K562 (cell line): ENCODE measurements at regions not wholly inside any gene's neighbourhood (a gene's known extent, or its start where the extent isn't known, plus 50 kb on each side); places are given as distances from the start of the nearest gene placed in this dataset.

Experiments
- CEBPB ChIP-seq: fragments of 450-650 bp; IDR thresholded peaks from 2 replicates; pipeline ENCODE4 v1.6.1; 2016; ENCODE audit warnings: missing genetic modification characterization, missing compliant biosample characterization
- CEBPG ChIP-seq, 3 experiments: fragments of 200-800 bp in 1 of 3; sonication (Bioruptor generic) in 1 of 3; sonication (generic) in 1 of 3; formaldehyde crosslinking in 1 of 3; IDR thresholded peaks in 2 of 3; conservative IDR thresholded peaks in 1 of 3; 2 replicates each; pipeline versions ENCODE4 v1.6.1 to v1.8.0; 2016 to 2022; ENCODE audit warnings: missing compliant biosample characterization in 2 of 3, missing genetic modification characterization in 2 of 3, mild to moderate bottlenecking in 1 of 3, missing genetic modification reagents in 1 of 3
- ESRRB ChIP-seq: fragments of 250-450 bp; sonication (Bioruptor Pico); IDR thresholded peaks from 2 replicates; pipeline ENCODE4 v1.5.0; 2020; ENCODE audit warnings: mild to moderate bottlenecking, moderate library complexity, borderline replicate concordance
- FOS ChIP-seq: IDR thresholded peaks from 3 replicates; pipeline ENCODE4 v1.6.1; 2011; ENCODE audit not compliant: insufficient read length; ENCODE audit errors: extremely low read depth
- MAFK ChIP-seq: IDR thresholded peaks from 2 replicates; pipeline ENCODE4 v1.6.1; 2011; ENCODE audit warnings: low read length, improper control_type of control experiment
- NR2C2 ChIP-seq, 2 experiments: fragments of 200-800 bp in 1 of 2; sonication (Bioruptor generic) in 1 of 2; sonication (generic) in 1 of 2; formaldehyde crosslinking in 1 of 2; IDR thresholded peaks; 2 replicates each; pipeline versions ENCODE4 v1.6.1 to v1.8.0; 2016 to 2022; ENCODE audit warnings: mild to moderate bottlenecking in 1 of 2, missing compliant biosample characterization in 1 of 2, missing genetic modification characterization in 1 of 2, missing genetic modification reagents in 1 of 2
- RBM39 ChIP-seq: fragments of 200-400 bp; formaldehyde crosslinking; optimal IDR thresholded peaks from 2 replicates; pipeline ENCODE3; 2018; ENCODE audit warnings: low read depth, low read length
- TAF7 ChIP-seq: fragments of 450-650 bp; IDR thresholded peaks from 2 replicates; pipeline ENCODE4 v1.6.1; 2016; ENCODE audit warnings: missing genetic modification characterization, missing compliant biosample characterization
- TFAM ChIP-seq: fragments of 250-450 bp; sonication (Bioruptor Pico); conservative IDR thresholded peaks from 2 replicates; pipeline ENCODE4 v1.5.0; 2021; ENCODE audit warnings: mild to moderate bottlenecking, moderate library complexity
- ZNF3 ChIP-seq: fragments of 250-450 bp; sonication (Bioruptor Pico); IDR thresholded peaks from 2 replicates; pipeline ENCODE4 v1.5.0; 2021; ENCODE audit warnings: mild to moderate bottlenecking, moderate library complexity
- TF ChIP-seq, protein P1 (sequence below): sonication (generic); formaldehyde crosslinking; IDR thresholded peaks from 2 replicates; pipeline ENCODE4 v1.8.1; 2022; ENCODE audit warnings: missing genetic modification reagents
- TF ChIP-seq, protein P2 (sequence below): fragments of 250-450 bp; sonication (Bioruptor Pico); IDR thresholded peaks from 2 replicates; pipeline ENCODE4 v1.4.0; 2020; ENCODE audit warnings: mild to moderate bottlenecking, moderate library complexity
- TF ChIP-seq, protein P3 (sequence below): sonication (generic); formaldehyde crosslinking; IDR thresholded peaks from 2 replicates; pipeline ENCODE4 v1.9.0; 2022; ENCODE audit warnings: mild to moderate bottlenecking, missing genetic modification reagents

DNA sequence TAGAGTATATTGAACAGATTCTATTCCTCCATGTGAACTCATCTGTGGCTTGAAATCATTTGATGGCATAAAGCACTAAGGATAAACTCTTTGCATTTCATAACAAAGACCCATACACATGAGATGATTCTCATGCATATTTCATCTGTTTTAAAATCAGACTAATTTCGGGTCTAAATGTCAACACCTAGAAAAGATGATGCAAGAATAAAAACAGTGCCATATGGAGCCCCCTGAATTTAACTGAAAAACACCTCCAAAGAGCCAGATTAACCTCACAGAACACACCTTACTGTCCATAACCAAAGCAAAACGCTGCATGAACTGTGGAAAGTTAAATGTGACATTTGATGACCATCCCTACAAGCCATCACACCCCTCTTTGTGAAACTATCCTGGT is 59.7 kb downstream of the ELAPOR2 start (continued):
- TF ChIP-seq, protein P1, sequence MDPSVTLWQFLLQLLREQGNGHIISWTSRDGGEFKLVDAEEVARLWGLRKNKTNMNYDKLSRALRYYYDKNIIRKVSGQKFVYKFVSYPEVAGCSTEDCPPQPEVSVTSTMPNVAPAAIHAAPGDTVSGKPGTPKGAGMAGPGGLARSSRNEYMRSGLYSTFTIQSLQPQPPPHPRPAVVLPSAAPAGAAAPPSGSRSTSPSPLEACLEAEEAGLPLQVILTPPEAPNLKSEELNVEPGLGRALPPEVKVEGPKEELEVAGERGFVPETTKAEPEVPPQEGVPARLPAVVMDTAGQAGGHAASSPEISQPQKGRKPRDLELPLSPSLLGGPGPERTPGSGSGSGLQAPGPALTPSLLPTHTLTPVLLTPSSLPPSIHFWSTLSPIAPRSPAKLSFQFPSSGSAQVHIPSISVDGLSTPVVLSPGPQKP (CRISPR knock-in tag) = no peak
- TF ChIP-seq ESRRB (no peak), TAF7 (tag) (no peak), MAFK (no peak), CEBPG (CRISPR knock-in tag; IDR thresholded peaks at IDR 0.05) (no peak), CEBPG (tag; conservative IDR thresholded peaks at IDR 0.05 in 1 of 2, IDR thresholded peaks at IDR 0.05 in 1 of 2) (peak; percentile 72 to 80; a peak in 3 of 4 replicates), RBM39 (no peak), NR2C2 (CRISPR knock-in tag; IDR thresholded peaks at IDR 0.05) (no peak), NR2C2 (tag; IDR thresholded peaks at IDR 0.05) (no peak), CEBPB (tag) (peak; percentile 40; the same call in 1 of the 2 replicates), TFAM (CRISPR knock-in tag) (no peak), ZNF3 (no peak), FOS (no peak)
- TF ChIP-seq, protein P2, sequence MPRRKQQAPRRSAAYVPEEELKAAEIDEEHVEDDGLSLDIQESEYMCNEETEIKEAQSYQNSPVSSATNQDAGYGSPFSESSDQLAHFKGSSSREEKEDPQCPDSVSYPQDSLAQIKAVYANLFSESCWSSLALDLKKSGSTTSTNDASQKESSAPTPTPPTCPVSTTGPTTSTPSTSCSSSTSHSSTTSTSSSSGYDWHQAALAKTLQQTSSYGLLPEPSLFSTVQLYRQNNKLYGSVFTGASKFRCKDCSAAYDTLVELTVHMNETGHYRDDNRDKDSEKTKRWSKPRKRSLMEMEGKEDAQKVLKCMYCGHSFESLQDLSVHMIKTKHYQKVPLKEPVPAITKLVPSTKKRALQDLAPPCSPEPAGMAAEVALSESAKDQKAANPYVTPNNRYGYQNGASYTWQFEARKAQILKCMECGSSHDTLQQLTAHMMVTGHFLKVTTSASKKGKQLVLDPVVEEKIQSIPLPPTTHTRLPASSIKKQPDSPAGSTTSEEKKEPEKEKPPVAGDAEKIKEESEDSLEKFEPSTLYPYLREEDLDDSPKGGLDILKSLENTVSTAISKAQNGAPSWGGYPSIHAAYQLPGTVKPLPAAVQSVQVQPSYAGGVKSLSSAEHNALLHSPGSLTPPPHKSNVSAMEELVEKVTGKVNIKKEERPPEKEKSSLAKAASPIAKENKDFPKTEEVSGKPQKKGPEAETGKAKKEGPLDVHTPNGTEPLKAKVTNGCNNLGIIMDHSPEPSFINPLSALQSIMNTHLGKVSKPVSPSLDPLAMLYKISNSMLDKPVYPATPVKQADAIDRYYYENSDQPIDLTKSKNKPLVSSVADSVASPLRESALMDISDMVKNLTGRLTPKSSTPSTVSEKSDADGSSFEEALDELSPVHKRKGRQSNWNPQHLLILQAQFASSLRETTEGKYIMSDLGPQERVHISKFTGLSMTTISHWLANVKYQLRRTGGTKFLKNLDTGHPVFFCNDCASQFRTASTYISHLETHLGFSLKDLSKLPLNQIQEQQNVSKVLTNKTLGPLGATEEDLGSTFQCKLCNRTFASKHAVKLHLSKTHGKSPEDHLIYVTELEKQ (CRISPR knock-in tag) = no peak
- TF ChIP-seq, protein P3, sequence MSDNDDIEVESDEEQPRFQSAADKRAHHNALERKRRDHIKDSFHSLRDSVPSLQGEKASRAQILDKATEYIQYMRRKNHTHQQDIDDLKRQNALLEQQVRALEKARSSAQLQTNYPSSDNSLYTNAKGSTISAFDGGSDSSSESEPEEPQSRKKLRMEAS (CRISPR knock-in tag) = no peak
- TF ChIP-seq, all 486 proteins: peak for 4
